ENCODE measurements at regions not wholly inside any gene's neighbourhood (a gene's known extent, or its start where the extent isn't known, plus 50 kb on each side); places are given as distances from the start of the nearest gene placed in this dataset.

GRCh38 chr5:129356846-129357245, 103.3 kb upstream of the ADAMTS19 start:
- TF ChIP-seq, protein P1, sequence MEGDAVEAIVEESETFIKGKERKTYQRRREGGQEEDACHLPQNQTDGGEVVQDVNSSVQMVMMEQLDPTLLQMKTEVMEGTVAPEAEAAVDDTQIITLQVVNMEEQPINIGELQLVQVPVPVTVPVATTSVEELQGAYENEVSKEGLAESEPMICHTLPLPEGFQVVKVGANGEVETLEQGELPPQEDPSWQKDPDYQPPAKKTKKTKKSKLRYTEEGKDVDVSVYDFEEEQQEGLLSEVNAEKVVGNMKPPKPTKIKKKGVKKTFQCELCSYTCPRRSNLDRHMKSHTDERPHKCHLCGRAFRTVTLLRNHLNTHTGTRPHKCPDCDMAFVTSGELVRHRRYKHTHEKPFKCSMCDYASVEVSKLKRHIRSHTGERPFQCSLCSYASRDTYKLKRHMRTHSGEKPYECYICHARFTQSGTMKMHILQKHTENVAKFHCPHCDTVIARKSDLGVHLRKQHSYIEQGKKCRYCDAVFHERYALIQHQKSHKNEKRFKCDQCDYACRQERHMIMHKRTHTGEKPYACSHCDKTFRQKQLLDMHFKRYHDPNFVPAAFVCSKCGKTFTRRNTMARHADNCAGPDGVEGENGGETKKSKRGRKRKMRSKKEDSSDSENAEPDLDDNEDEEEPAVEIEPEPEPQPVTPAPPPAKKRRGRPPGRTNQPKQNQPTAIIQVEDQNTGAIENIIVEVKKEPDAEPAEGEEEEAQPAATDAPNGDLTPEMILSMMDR (IDR thresholded peaks at IDR 0.05) = no peak
- TF ChIP-seq POLR2A (IDR thresholded peaks at IDR 0.05) = no peak
- TF ChIP-seq EP300 (IDR thresholded peaks at IDR 0.05) = no peak
